ENCODE measurements at regions not wholly inside any gene's neighbourhood (a gene's known extent, or its start where the extent isn't known, plus 50 kb on each side); places are given as distances from the start of the nearest gene placed in this dataset.
"Not testable (repeated sequence)": the region's sequence is repeated elsewhere in the genome, so short reads cannot be mapped to it uniquely, and the experiment has no call there.

DNA sequence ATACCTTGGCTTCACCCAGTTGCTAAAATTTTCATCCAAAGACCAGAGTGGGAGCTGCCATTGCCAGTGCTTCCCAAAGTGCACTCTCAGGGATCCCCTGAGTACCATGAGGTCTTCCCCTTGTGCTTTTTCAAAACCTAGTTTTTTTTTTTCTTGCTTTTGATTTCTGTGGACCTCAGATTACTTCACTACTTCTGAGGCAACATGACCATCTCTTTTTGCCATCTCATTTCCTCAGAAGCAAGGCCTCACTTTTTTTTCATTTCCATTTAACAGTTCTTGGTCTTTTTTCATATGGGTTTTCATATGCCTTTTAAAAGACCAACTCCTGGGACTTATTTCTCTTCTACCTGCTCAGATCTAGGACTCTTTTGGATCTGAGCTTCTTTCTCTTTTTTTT is 64.1 kb upstream of the MMS22L start:
- DNase-seq (ENCODE audit: low read depth) = no peak

DNA sequence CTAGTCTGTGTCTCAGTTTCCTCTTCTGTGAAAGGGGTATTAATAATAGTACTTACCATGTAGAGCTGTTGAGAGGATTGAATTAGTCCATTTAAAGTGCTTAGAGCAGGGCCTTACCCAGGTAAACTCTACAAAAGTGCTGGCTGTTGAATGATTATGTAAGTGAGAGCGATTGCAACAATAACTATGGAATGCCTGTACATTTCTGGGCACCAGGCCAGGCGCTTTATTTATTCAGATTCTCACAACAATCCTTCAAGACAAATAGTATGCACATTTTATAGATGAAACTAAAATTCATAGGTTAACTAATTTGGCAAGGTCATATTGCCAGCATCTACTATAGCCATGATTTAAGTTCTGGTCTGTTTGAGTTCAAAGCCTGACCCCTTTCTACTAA is 78.3 kb upstream of the MMS22L start:
- DNase-seq (ENCODE audit: low read depth) = no peak

DNA sequence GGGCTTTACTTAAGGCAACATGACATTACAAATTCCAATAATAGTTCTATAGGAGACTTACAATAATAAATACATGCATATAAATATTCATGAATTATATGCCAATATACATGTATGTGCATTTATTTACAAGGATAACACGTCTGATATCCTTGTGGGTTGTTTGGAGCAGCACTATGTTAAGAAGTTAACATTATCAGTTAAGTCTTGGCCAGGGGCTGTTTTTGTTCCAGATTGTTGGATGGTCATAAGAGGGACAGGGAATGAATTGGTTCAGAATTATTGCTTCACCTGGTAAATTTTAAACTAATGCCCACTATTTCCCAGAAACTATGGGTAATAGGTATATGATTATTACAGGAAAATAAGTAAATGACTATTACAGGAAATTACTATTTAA is 81.3 kb upstream of the MMS22L start:
- DNase-seq (ENCODE audit: low read depth) = no peak

GRCh38 chr6:97382071-97382470 is 99.1 kb upstream of the MMS22L start:
- not testable (repeated sequence) for DNase-seq (ENCODE audit: low read depth)

- no peak for DNase-seq (ENCODE audit: low read depth)
Measured at GRCh38 chr6:97392735-97393134, 109.7 kb upstream of the MMS22L start.

GRCh38 chr6:97394160-97394748 is 111.2 kb upstream of the MMS22L start:
- DNase-seq (ENCODE audit: low read depth) = peak; percentile 14

- no peak for DNase-seq (ENCODE audit: low read depth)
Measured at GRCh38 chr6:97396880-97397279, 113.9 kb upstream of the MMS22L start.

- no peak for DNase-seq (ENCODE audit: low read depth)
Measured at GRCh38 chr6:97399208-97399607, 116.2 kb upstream of the MMS22L start.

DNA sequence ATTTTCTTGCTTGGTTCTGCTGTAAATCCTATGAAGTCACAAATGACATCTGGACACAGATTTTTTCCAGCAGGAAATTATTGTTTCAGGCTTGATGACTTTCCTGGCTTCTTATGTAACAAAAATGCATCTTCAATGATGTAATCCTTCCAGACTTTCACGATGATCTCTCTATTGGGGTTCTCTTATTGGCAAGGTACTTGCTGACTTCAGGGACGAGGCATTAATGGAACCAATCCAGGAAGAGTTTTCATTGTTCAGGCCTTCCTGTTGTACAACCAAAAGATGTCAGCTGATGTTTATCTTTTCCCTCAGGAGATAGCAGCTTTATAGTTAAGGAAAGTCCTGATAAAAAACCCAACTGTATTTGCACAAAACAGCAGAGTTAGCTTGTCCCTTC is 118.5 kb upstream of the MMS22L start:
- no peak for DNase-seq (ENCODE audit: low read depth)

DNA sequence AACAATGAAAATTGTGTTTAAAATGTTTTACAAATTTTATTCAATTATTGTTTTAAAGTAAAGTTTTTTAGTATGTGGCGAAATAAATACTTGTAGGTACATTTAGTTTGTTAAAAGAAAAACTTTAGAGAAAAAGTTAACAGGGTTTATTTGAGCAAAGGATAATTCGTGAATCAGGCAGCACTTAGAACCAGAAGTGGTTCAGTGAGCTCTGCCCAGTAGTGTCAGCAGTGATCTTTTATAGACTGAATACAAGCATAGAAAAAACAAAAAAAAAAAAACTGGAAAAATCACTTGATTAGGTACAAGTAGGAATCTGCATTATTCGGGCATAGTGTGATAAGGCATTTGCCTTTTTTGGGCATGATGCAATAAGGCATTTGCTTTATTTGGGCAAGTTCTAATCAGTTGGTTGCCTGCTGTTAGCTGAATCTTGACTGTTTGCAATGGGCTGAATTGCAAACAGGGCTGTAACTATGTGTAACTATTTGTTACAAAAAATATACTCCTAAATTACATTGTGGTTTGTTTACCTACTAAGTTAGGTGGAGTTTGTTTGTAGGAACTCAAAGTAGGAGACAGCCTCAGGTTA is 122.9 kb upstream of the MMS22L start:
- no peak for DNase-seq (ENCODE audit: low read depth)

- no peak for DNase-seq (ENCODE audit: low read depth)
Measured at GRCh38 chr6:97406633-97407032, 123.6 kb upstream of the MMS22L start.

DNA sequence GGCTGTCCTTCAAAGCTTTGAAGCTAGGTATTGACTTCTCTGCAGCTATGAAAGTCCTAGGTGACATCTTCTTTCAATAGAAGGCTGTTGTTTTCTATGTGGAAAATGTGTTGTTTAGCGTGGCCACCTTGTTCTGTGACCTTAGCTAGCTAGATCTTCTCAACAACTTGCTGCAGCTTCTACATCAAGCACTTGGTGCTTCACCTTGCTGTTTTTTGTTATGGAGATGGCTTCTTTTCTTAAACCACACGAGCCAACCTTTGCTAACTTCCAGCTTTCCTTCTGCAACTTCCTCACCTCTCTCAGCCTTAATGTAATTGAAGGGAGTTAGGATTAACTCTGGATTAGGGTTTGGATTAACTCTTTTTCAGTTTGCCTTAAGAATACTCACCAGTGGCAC is 128.6 kb upstream of the MMS22L start:
- no peak for DNase-seq (ENCODE audit: low read depth)

DNA sequence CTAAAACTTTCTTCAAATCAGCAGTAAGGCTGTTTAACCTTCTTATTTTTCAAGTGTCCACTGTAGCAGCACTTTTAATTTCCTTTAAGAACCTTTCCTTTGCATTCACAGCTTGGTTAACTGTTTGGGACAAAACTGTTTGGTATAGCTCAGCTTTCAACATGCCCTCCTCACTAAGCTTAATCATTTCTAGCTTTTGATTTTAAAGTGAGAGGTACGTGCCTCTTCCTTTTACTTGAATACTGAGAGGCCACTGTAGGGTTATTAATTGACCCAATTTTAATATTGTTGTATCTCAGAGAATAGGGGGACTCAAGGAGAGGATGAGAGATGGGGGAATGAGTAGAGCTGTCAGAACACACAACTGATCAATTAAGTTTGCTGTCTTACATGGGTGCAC is 129.5 kb upstream of the MMS22L start:
- DNase-seq (ENCODE audit: low read depth) = no peak

- no peak for DNase-seq (ENCODE audit: low read depth)
Measured at GRCh38 chr6:97422171-97422570, 139.2 kb upstream of the MMS22L start.

DNA sequence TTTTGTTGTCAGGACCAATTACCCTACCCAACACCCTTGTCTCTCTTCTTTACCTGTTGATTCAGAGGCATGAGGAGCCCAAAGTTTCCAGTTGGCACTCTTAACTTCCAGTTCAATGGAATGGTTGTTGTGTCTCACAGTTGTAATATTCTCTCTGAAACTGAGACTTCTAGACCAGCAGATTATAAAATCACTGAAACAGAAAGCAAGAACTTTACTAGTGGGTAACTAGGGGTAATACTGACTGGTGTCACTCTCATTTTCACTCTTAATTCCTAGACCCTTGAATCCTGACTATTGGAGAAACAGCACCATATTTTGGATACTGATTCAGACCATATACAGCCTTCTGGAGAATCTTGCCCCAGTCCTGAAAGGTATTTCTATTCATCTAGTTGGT is 140.2 kb upstream of the MMS22L start:
- no peak for DNase-seq (ENCODE audit: low read depth)

GRCh38 chr6:97427648-97428047 is 144.6 kb upstream of the MMS22L start:
- no peak for DNase-seq (ENCODE audit: low read depth)

- no peak for DNase-seq (ENCODE audit: low read depth)
Measured at GRCh38 chr6:97437087-97437486, 154.1 kb upstream of the MMS22L start.

DNA sequence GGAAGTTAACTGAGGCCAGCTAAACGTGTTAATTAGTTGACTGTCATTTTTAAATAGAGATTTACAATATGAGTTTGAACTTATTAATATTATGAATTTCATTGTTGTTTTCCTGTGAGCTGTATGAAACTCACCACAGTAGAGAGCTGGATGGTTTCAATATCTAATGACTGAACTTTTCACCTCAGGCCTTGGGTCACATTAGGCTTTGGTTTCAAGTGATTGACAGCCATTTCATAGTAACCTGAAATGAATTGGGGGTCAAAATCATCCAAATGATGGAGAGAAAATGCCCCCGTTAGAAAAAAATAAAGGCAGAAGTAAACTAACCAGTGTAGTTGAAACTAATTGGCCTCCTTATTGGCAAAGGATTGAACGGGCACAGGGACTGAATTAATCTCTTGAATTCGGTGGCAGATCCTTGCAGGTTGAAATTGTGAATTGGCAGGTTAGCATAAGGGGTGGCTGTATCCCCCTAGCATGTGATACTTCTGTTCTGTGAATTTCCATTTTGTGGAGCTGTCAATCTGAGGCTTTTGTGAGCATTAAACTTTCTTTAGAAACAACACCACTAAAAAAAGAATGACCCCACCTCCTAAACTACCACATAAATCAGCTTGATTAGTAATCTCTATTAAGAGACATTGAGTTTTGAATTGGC is 155.1 kb upstream of the MMS22L start:
- no peak for DNase-seq (ENCODE audit: low read depth)

GRCh38 chr6:97440590-97441176 is 157.7 kb upstream of the MMS22L start:
- DNase-seq (ENCODE audit: low read depth) = no peak

GRCh38 chr6:97443408-97444080 is 160.5 kb upstream of the MMS22L start:
- DNase-seq (ENCODE audit: low read depth) = no peak

- no peak for DNase-seq (ENCODE audit: low read depth)
Measured at GRCh38 chr6:97445407-97445806, 162.4 kb upstream of the MMS22L start.

GRCh38 chr6:97449444-97449966 is 166.5 kb upstream of the MMS22L start:
- DNase-seq (ENCODE audit: low read depth) = no peak

DNA sequence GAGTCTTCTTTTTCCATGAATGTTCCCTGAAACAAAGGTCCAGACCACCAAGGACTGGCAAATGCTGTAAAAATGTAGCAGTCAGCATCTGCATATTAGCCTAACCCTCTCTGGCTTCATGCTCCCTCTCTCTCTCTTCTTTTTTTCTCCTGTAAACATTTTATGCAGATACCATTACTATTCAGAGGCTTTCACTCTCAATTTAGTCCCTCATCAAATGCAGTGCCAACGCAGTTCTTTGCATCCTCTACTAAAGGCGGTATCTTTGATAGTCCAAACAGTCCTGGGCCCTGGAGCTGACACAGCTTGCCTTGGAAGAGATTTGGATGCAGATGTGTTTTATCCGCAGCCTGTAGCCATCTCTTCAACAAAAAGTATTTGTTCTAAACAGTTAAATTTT is 167.1 kb upstream of the MMS22L start:
- no peak for DNase-seq (ENCODE audit: low read depth)
